ENCODE measurements at regions not wholly inside any gene's neighbourhood (a gene's known extent, or its start where the extent isn't known, plus 50 kb on each side); places are given as distances from the start of the nearest gene placed in this dataset.

DNA sequence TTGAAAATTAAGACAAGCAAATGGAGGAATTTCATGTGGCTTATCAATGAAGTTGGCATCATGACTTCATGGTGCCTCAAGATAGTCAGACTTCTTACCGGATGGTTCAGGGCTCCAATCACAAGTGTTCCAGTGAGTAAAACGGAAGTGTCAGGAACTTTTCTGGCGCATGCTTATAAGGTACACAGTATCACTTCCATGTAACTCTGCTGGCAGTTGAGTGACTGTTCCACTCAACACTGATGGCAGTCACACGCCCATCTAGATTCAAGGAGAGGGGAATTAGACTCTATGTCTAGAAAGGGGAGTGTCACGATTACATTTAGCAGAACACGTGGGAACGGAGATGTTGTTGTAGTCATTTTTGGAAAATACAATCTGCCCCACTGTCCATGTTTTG is 114.3 kb downstream of the KCTD15 start:
- peaks cover 79% of the 10 kb centered on the region for H3K27me3 ChIP-seq (ENCODE audit: insufficient read depth, low read depth)
- no peak overlapping the region for H3K27ac ChIP-seq
- H3F3A ChIP-seq (ENCODE audit: insufficient read depth, low read depth), result no peaks in the 10 kb centered on the region
- H3K79me2 ChIP-seq (ENCODE audit: low read depth), result no peaks in the 10 kb centered on the region
- TF ChIP-seq, protein P1, sequence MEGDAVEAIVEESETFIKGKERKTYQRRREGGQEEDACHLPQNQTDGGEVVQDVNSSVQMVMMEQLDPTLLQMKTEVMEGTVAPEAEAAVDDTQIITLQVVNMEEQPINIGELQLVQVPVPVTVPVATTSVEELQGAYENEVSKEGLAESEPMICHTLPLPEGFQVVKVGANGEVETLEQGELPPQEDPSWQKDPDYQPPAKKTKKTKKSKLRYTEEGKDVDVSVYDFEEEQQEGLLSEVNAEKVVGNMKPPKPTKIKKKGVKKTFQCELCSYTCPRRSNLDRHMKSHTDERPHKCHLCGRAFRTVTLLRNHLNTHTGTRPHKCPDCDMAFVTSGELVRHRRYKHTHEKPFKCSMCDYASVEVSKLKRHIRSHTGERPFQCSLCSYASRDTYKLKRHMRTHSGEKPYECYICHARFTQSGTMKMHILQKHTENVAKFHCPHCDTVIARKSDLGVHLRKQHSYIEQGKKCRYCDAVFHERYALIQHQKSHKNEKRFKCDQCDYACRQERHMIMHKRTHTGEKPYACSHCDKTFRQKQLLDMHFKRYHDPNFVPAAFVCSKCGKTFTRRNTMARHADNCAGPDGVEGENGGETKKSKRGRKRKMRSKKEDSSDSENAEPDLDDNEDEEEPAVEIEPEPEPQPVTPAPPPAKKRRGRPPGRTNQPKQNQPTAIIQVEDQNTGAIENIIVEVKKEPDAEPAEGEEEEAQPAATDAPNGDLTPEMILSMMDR (conservative IDR thresholded peaks at IDR 0.05), result no peak
- TF ChIP-seq EZH2 (IDR thresholded peaks at IDR 0.05; ENCODE audit: low read depth), result no peak
- CTCF ChIA-PET, result no interaction called here
- H3K9me2 ChIP-seq (ENCODE audit: insufficient read depth), result no peaks in the 10 kb centered on the region
- no peaks in the 10 kb centered on the region for H3K4me1 ChIP-seq (replicated peaks; ENCODE audit: insufficient read depth)
- H3K9me3 ChIP-seq (ENCODE audit: insufficient read depth, low read depth), result no peaks in the 10 kb centered on the region
- H3K36me3 ChIP-seq (ENCODE audit: low read depth), result no peaks in the 10 kb centered on the region
- H2AFZ ChIP-seq, result no peak overlapping the region
- H3K4me2 ChIP-seq, result no peak overlapping the region
- intact Hi-C loops (cut with micrococcal nuclease; ENCODE audit: unreplicated experiment), result no loop called here
- no peaks in the 10 kb centered on the region for H4K20me1 ChIP-seq (ENCODE audit: insufficient read depth)
- POLR2A ChIA-PET (ENCODE audit: unreplicated experiment), result no interaction called here
- no peak for DNase-seq
- H3K4me3 ChIP-seq, result no peak overlapping the region
- no TSS peak for BruUV-seq (replicated peaks)

DNA sequence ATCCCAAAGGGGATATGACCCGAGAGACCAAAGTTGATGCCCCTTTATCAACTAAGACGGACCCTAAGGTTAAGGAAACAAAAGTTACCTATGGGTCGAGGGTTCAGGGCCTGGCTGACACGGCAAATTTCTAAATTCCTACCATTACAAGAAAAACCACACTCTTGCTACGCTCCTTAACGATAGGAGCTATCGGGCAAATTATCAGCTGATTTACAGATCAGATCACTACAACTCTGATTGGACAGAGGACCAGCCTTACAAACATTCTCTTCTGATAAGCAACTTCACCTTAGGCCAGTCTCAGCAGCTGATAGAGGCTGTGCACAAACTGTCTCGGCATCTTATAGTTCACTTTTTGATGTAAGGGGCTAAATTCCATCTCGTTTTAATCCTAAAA is 117.9 kb downstream of the KCTD15 start:
- POLR2A ChIA-PET (ENCODE audit: unreplicated experiment), result no interaction called here
- intact Hi-C loops (cut with micrococcal nuclease; ENCODE audit: unreplicated experiment), result no loop called here

DNA sequence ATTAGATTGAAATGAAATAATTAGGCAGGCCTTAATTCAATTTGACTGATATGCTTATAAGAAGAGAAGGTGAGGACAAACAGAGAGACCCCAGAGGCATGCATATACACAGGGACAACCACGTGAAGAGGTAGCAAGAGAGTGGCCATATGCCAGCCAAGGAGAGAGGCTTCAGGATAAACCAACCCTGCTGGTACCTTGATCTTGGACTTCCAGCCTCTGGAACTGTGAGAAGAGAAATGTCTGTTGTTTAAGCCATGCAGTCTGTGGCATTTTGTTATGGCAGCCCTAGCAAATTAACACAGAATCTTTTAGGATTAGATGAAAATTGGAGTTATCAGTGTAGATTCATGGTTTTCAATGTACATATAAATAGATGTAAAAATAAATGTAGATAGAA is 120.1 kb downstream of the KCTD15 start:
- intact Hi-C loops (cut with micrococcal nuclease; ENCODE audit: unreplicated experiment), result no loop called here
- no peaks in the 10 kb centered on the region for H3K4me1 ChIP-seq (replicated peaks; ENCODE audit: insufficient read depth)
- TF ChIP-seq, protein P1 (conservative IDR thresholded peaks at IDR 0.05), result no peak
- TF ChIP-seq EZH2 (IDR thresholded peaks at IDR 0.05; ENCODE audit: low read depth), result no peak
- ChIA-PET POLR2A (ENCODE audit: unreplicated experiment) (no interaction called here), CTCF (no interaction called here)
- H3K9me3 ChIP-seq (ENCODE audit: insufficient read depth, low read depth), result no peaks in the 10 kb centered on the region
- no peak overlapping the region for H2AFZ ChIP-seq
- no peaks in the 10 kb centered on the region for H4K20me1 ChIP-seq (ENCODE audit: insufficient read depth)
- no TSS peak for BruUV-seq (replicated peaks)
- no peaks in the 10 kb centered on the region for H3K9me2 ChIP-seq (ENCODE audit: insufficient read depth)
- DNase-seq, result no peak
- no peak overlapping the region for H3K4me2 ChIP-seq
- H3K4me3 ChIP-seq, result no peak overlapping the region
- no peaks in the 10 kb centered on the region for H3K79me2 ChIP-seq (ENCODE audit: low read depth)
- H3K36me3 ChIP-seq (ENCODE audit: low read depth), result no peaks in the 10 kb centered on the region
- no peaks in the 10 kb centered on the region for H3F3A ChIP-seq (ENCODE audit: insufficient read depth, low read depth)
- no peak overlapping the region for H3K27ac ChIP-seq
- peaks cover 67% of the 10 kb centered on the region for H3K27me3 ChIP-seq (ENCODE audit: insufficient read depth, low read depth)

More for the DNA sequence above, 117.9 kb downstream of the KCTD15 start:
- Histone ChIP-seq H4K20me1 (ENCODE audit: insufficient read depth) (no peaks in the 10 kb centered on the region), H3K4me3 (no peak overlapping the region), H3K4me2 (no peak overlapping the region), H3F3A (ENCODE audit: insufficient read depth, low read depth) (no peaks in the 10 kb centered on the region), H2AFZ (no peak overlapping the region), H3K9me2 (ENCODE audit: insufficient read depth) (no peaks in the 10 kb centered on the region), H3K4me1 (replicated peaks; ENCODE audit: insufficient read depth) (no peaks in the 10 kb centered on the region), H3K9me3 (ENCODE audit: insufficient read depth, low read depth) (no peaks in the 10 kb centered on the region), H3K27me3 (ENCODE audit: insufficient read depth, low read depth) (peaks cover 81% of the 10 kb centered on the region), H3K36me3 (ENCODE audit: low read depth) (no peaks in the 10 kb centered on the region), H3K79me2 (ENCODE audit: low read depth) (no peaks in the 10 kb centered on the region), H3K27ac (no peak overlapping the region)
- DNase-seq, result no peak
- CTCF ChIA-PET, result no interaction called here
- TF ChIP-seq, protein P1 (conservative IDR thresholded peaks at IDR 0.05), result no peak
- no peak for TF ChIP-seq EZH2 (IDR thresholded peaks at IDR 0.05; ENCODE audit: low read depth)
- BruUV-seq (replicated peaks), result no TSS peak
